Psoas muscle (tissue), 7 donors: ENCODE measurements at regions not wholly inside any gene's neighbourhood (a gene's known extent, or its start where the extent isn't known, plus 50 kb on each side); places are given as distances from the start of the nearest gene placed in this dataset.

ENCODE experiments used
- ATAC-seq, 4 donors: fragments of 200-7000 bp; cut with Tn5 transposase; one replicate each; pipeline ENCODE4 v1.9.1; 2020; ENCODE audit warnings: moderate library complexity in 3 of 4, mild to moderate bottlenecking in 2 of 4
- DNase-seq, 2 donors: peaks; one replicate each; pipeline ENCODE4 v3.0.0-alpha.2; 2020
- H3K27ac ChIP-seq: fragments of 200-600 bp; one replicate; pipeline ENCODE4 v1.8.0; 2022
- H3K27me3 ChIP-seq, 3 donors: fragments of 200-600 bp in 1 of 3; one replicate each; pipeline versions ENCODE4 v1.6.1 to v1.8.0; 2013 to 2022; ENCODE audit warnings: low read length in 2 of 3, mild to moderate bottlenecking in 2 of 3, moderate library complexity in 1 of 3; ENCODE audit not compliant: insufficient read depth in 3 of 3
- H3K36me3 ChIP-seq, 2 donors: fragments of 200-600 bp in 1 of 2; one replicate each; pipeline versions ENCODE4 v1.6.1 to v1.8.0; 2013 to 2022; ENCODE audit warnings: low read depth in 1 of 2, mild to moderate bottlenecking in 1 of 2, moderate library complexity in 1 of 2; ENCODE audit not compliant: insufficient read depth in 1 of 2
- H3K4me1 ChIP-seq: fragments of 200-600 bp; one replicate; pipeline ENCODE4 v1.8.0; 2022
- H3K4me3 ChIP-seq: fragments of 200-600 bp; one replicate; pipeline ENCODE4 v1.8.0; 2022; ENCODE audit warnings: mild to moderate bottlenecking
- H3K9me3 ChIP-seq: fragments of 200-600 bp; one replicate; pipeline ENCODE4 v1.8.0; 2022
- whole genome bisulfite sequencing, 3 donors: extraction: QIAGEN DNeasy Blood & Tissue Kit; methylation state at CpG; one replicate each; pipeline versions ENCODE4 v1.1.6 to v1.1.7; 2013; 5-methylcytosine and 5-hydroxymethylcytosine counted together
- intact Hi-C, 2 donors: fragments of 100-400 bp; cut with DNase I; formaldehyde crosslinking; loops; one replicate each; pipeline versions ENCODE4 v1.11.0 to v1.14.2; 2022
- TF ChIP-seq, protein P1 (sequence below): fragments of 200-600 bp; IDR thresholded peaks from one replicate; pipeline ENCODE4 v1.8.0; 2022; ENCODE audit warnings: antibody characterized with exemption
- donor health status: healthy with polysubstance abuse.
- donor health status: DM: no; HTN: no; CAD: no; lungs with moderate emphysema.
- donor health status: Bipolar disorder and iron deficiency.
- donor health status: healthy.
- donor health status: DM: yes; HTN: yes; CAD: no.
- donor health status: DM: no; HTN: no; CAD: no.
- donor health status: DM: yes; HTN: yes; CAD: no.

DNA sequence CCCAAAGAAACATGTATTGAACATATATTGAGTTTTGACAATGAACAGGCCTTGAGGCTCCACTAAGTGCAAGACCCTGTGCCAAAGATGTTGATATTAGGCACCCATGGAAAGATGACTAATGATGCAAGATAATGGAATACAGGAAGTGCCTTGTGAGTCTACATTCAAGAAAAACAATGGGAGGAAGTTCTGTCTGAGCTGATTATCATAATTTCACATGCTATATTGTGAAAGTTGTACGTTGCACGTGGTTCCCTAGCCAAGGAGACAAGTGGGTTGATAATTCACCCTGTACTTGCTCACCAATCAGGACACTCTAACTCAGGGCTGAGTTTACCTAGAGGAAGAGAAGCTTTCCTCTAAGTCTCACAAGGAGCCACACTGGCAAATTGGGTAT is 186.9 kb upstream of the STAC start:
- intact Hi-C loops = no loop called here
- no peaks in the 10 kb centered on the region for H3K4me1 ChIP-seq
- H3K9me3 ChIP-seq = no peaks in the 10 kb centered on the region
- WGBS, 3 donors = 55 to 71% (median 58%) methylated on average over 2 of the region's 2 CpGs
- no peak overlapping the region for H3K4me3 ChIP-seq
- peaks cover 0 to 4% (median 0%) of the 10 kb centered on the region in 3 donors for H3K27me3 ChIP-seq
- no peaks in the 10 kb centered on the region for H3K36me3 ChIP-seq
- TF ChIP-seq, protein P1, sequence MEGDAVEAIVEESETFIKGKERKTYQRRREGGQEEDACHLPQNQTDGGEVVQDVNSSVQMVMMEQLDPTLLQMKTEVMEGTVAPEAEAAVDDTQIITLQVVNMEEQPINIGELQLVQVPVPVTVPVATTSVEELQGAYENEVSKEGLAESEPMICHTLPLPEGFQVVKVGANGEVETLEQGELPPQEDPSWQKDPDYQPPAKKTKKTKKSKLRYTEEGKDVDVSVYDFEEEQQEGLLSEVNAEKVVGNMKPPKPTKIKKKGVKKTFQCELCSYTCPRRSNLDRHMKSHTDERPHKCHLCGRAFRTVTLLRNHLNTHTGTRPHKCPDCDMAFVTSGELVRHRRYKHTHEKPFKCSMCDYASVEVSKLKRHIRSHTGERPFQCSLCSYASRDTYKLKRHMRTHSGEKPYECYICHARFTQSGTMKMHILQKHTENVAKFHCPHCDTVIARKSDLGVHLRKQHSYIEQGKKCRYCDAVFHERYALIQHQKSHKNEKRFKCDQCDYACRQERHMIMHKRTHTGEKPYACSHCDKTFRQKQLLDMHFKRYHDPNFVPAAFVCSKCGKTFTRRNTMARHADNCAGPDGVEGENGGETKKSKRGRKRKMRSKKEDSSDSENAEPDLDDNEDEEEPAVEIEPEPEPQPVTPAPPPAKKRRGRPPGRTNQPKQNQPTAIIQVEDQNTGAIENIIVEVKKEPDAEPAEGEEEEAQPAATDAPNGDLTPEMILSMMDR = no peak
- ATAC-seq = no peak
- DNase-seq = no peak
- no peak overlapping the region for H3K27ac ChIP-seq

DNA sequence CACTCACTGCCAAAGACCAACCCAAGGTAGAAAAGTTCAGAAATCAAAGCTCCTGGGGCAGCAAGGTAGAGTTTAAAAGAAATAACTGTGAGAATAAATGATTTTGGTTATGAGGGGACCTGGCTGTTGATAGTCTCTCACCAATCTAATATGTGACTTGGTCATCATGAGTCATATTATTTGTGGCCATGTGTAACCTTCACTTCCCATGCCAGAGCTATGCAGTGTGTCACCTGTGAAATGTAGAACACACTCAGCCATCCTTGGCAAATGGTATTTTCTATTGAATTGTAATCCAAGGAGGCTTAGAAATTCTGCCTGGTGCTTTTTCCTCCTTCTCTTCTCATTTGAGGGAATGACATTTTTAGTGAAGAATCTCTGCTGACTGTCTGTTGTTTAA is 184.2 kb upstream of the STAC start:
- Histone ChIP-seq H3K4me1 (no peaks in the 10 kb centered on the region), H3K4me3 (no peak overlapping the region), H3K27ac (no peak overlapping the region), H3K36me3 (no peaks in the 10 kb centered on the region), H3K27me3 (peaks cover 0 to 4% (median 0%) of the 10 kb centered on the region in 3 donors), H3K9me3 (no peaks in the 10 kb centered on the region)
- intact Hi-C loops = no loop called here
- TF ChIP-seq, protein P1 = no peak
- DNase-seq (no peak), ATAC-seq (no peak)

DNA sequence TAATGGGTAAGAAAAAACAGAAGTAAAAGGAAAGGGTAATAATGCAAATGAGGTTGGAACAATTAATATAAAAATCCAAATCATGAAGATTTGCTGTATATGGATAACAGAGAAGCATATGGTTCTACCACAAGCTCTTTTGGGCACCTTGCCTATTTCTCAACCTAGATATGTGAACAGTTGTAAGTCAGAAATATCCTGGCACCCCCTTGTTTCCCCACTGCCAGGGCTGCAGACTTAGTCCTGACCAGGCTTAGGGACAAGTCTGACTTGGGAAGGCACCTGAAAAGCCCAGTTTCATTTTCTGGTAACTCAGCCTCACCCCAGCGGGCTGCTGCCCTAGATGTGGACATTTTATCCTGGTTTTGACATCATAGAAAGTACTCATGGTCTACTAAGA is 183.2 kb upstream of the STAC start:
- H3K27me3 ChIP-seq = peaks cover 0 to 4% (median 0%) of the 10 kb centered on the region in 3 donors
- no peak overlapping the region for H3K27ac ChIP-seq
- intact Hi-C loops = no loop called here
- no peaks in the 10 kb centered on the region for H3K4me1 ChIP-seq
- H3K36me3 ChIP-seq = no peaks in the 10 kb centered on the region
- WGBS, 3 donors = 0 to 55% (median 29%) methylated on average over 1 of the region's 1 CpG
- TF ChIP-seq, protein P1 = no peak
- H3K9me3 ChIP-seq = no peaks in the 10 kb centered on the region
- no peak overlapping the region for H3K4me3 ChIP-seq
- ATAC-seq (no peak), DNase-seq (no peak)

DNA sequence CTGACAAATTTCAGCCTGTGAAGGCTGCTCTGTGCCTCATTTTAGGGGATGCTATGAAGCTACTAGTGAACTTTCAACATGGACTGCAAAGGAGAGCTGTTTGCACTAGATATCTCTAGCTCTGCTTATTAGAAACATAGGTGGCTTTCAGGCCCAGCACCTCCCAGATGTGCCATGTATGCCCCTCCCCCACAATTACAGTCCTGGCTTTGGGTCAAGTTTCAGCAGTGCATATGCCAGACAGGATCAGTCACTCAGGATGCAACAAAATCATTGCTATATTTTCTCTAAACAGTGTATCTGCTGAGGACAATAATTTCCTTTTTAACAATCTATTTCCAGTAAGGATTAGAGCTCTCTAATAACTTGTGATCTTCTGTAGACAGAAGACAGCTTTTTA is 178.8 kb upstream of the STAC start:
- H3K4me3 ChIP-seq = no peak overlapping the region
- no peaks in the 10 kb centered on the region for H3K4me1 ChIP-seq
- H3K36me3 ChIP-seq = no peaks in the 10 kb centered on the region
- TF ChIP-seq, protein P1 = no peak
- ATAC-seq (no peak), DNase-seq (no peak)
- H3K27ac ChIP-seq = no peak overlapping the region
- intact Hi-C loops = no loop called here
- no peaks in the 10 kb centered on the region for H3K27me3 ChIP-seq
- no peaks in the 10 kb centered on the region for H3K9me3 ChIP-seq

DNA sequence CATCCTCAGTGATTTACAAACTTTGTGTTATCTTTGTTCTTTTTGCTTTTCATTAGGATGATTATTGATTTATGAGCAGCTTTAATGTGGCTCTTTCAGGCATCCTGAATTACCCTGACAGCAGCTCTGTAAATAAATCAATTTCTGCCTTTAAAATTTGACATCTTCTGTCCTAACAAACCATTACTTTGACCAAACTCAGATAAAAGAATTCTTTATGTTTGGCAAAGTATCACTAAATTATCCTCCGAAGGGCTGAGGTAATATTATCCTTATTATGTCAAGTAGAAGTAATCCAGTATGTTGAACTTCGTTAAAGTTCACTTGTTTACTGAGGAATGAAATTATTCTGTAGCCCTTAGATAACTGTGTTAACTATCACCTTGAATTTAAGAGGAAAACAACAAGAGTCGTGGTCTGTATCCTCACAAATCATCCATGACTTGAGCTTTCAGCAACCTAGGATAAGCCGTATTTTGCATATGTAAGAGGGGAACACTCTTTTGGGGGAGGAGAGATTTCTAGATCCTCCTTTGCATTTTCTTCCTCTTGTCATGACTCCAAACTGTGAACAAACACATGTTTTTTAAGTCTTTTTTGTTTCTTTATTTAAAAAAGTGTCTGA is 173.2 kb upstream of the STAC start:
- Histone ChIP-seq H3K9me3 (no peaks in the 10 kb centered on the region), H3K27ac (no peak overlapping the region), H3K4me3 (no peak overlapping the region), H3K36me3 (no peaks in the 10 kb centered on the region), H3K4me1 (no peaks in the 10 kb centered on the region), H3K27me3 (no peaks in the 10 kb centered on the region)
- intact Hi-C loops = no loop called here
- TF ChIP-seq, protein P1 = no peak
- DNase-seq (no peak), ATAC-seq (no peak)
- WGBS, 3 donors = 33 to 43% (median 40%) methylated on average over 4 of the region's 4 CpGs
